ENCODE measurements at regions not wholly inside any gene's neighbourhood (a gene's known extent, or its start where the extent isn't known, plus 50 kb on each side); places are given as distances from the start of the nearest gene placed in this dataset.
"Not testable (repeated sequence)": the region's sequence is repeated elsewhere in the genome, so short reads cannot be mapped to it uniquely, and the experiment has no call there.

DNA sequence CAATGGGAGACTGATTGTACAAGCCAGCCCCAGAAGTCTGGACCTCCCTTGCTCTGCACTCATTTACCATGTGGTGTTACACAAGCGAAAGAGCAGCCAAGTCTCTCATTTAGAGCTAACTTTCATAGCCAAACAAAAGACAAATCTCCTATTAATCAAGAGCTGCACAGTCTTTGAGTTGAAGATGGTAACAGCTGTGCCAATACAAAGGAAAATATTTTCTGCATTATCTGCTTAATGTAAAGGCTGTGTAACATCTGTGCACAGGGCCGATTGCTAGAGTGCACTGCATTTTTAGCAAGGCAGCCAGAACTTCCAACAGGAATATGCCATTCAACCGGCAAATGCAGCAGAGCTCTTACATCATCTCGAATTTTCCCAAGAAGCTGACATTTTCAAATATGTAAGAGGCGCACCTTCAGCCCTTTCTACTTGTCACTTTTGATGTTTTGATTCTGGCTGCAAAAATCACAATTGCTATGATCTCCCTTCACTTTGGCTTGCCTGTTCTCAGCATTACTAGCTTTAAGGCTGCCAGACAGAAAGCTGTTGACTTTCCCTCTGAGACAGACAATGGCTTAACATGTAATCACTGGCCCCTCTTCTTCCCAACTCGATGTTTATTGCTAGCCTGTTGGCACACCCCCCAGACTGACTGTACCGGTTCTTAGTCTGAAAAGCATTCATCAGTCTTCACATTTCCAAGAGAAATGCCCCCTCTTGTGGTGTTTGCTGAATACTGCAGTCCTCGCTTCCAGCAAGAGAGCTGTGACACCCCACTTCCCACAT, 96.9 kb upstream of the TANK start:
- H3K27ac ChIP-seq, result peak overlapping the region; percentile 35 to 50
- H3K27me3 ChIP-seq, result no peaks in the 10 kb centered on the region
- H3K4me1 ChIP-seq, result peaks cover 4% of the 10 kb centered on the region in 2 donors
- TF ChIP-seq POLR2AphosphoS5 (IDR thresholded peaks at IDR 0.05) (peak in 2 of 3 donors; percentile 29 to 45), CTCF (IDR thresholded peaks at IDR 0.05) (peak; percentile 83 to 90 (median 87)), POLR2A (IDR thresholded peaks at IDR 0.05) (no peak)
- peak; percentile 63 to 78 for DNase-seq (ENCODE audit: low spot score in 2 of 2)
- intact Hi-C loops (cut with DNase I; ENCODE audit: low total_unique reads), result no loop called here
- H3K36me3 ChIP-seq, result no peaks in the 10 kb centered on the region
- no peaks in the 10 kb centered on the region for H3K9me3 ChIP-seq
- H3K4me3 ChIP-seq, result peak overlapping the region in 2 of 3 donors; percentile 3 to 40

GRCh38 chr2:161063946-161064306, 96.3 kb upstream of the TANK start:
- H3K27me3 ChIP-seq, result no peaks in the 10 kb centered on the region

GRCh38 chr2:161067846-161068350, 92.3 kb upstream of the TANK start:
- Histone ChIP-seq H3K27ac (no peak overlapping the region), H3K36me3 (no peaks in the 10 kb centered on the region), H3K27me3 (no peaks in the 10 kb centered on the region), H3K4me1 (peaks cover 3 to 4% of the 10 kb centered on the region in 2 donors), H3K9me3 (no peaks in the 10 kb centered on the region), H3K4me3 (no peak overlapping the region)
- intact Hi-C loops (cut with DNase I; ENCODE audit: low total_unique reads), result no loop called here
- TF ChIP-seq POLR2AphosphoS5 (IDR thresholded peaks at IDR 0.05), result no peak
- no peak for TF ChIP-seq POLR2A (IDR thresholded peaks at IDR 0.05)
- TF ChIP-seq CTCF (IDR thresholded peaks at IDR 0.05), result no peak
- DNase-seq (ENCODE audit: low spot score in 2 of 2), result no peak

More at GRCh38 chr2:161063946-161064306, 96.3 kb upstream of the TANK start:
- Histone ChIP-seq H3K4me1 (peaks cover 4% of the 10 kb centered on the region in 2 donors), H3K4me3 (no peak overlapping the region), H3K36me3 (no peaks in the 10 kb centered on the region), H3K27ac (peak overlapping the region; percentile 35 to 50), H3K9me3 (no peaks in the 10 kb centered on the region)
- TF ChIP-seq POLR2A (IDR thresholded peaks at IDR 0.05) (no peak), CTCF (IDR thresholded peaks at IDR 0.05) (no peak), POLR2AphosphoS5 (IDR thresholded peaks at IDR 0.05) (no peak)
- no peak for DNase-seq (ENCODE audit: low spot score in 2 of 2)
- intact Hi-C loops (cut with DNase I; ENCODE audit: low total_unique reads), result no loop called here

- intact Hi-C loops (cut with DNase I; ENCODE audit: low total_unique reads), result no loop called here
- TF ChIP-seq CTCF (IDR thresholded peaks at IDR 0.05) (no peak), POLR2A (IDR thresholded peaks at IDR 0.05) (no peak), POLR2AphosphoS5 (IDR thresholded peaks at IDR 0.05) (no peak)
- Histone ChIP-seq H3K27me3 (no peaks in the 10 kb centered on the region), H3K4me3 (no peak overlapping the region), H3K36me3 (no peaks in the 10 kb centered on the region), H3K9me3 (no peaks in the 10 kb centered on the region), H3K4me1 (peaks cover 0 to 3% of the 10 kb centered on the region in 2 donors), H3K27ac (no peak overlapping the region)
- DNase-seq (ENCODE audit: low spot score in 2 of 2), result no peak
Observed at GRCh38 chr2:161068670-161069069, 91.6 kb upstream of the TANK start.

- DNase-seq (ENCODE audit: low spot score in 2 of 2), result no peak
- Histone ChIP-seq H3K4me1 (no peaks in the 10 kb centered on the region), H3K4me3 (no peak overlapping the region), H3K27me3 (no peaks in the 10 kb centered on the region), H3K36me3 (no peaks in the 10 kb centered on the region), H3K9me3 (no peaks in the 10 kb centered on the region), H3K27ac (no peak overlapping the region)
- intact Hi-C loops (cut with DNase I; ENCODE audit: low total_unique reads), result no loop called here
- TF ChIP-seq POLR2A (IDR thresholded peaks at IDR 0.05), result no peak
- no peak for TF ChIP-seq POLR2AphosphoS5 (IDR thresholded peaks at IDR 0.05)
- no peak for TF ChIP-seq CTCF (IDR thresholded peaks at IDR 0.05)
Observed at GRCh38 chr2:161070693-161071479, 89.3 kb upstream of the TANK start.

DNA sequence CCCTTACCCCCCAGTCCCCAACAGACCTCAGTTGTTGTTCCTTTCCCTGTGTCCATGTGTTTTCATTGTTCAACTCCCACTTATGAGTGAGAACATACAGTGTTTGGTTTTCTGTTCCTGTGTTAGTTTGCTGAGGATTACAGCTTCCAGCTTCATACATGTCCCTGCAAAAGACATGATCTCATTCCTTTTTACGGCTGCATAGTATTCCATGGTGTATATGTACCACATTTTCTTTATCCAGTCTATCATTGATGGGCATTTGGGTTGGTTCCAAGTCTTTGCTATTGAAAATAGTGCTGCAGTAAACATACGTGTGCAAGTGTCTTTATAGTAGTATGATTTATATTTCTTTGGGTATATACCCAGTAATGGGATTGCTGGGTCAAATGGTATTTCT, 87.8 kb upstream of the TANK start:
- DNase-seq (ENCODE audit: low spot score in 2 of 2); H3K27ac ChIP-seq; H3K36me3 ChIP-seq; intact Hi-C loops (cut with DNase I; ENCODE audit: low total_unique reads); H3K27me3 ChIP-seq; H3K4me1 ChIP-seq; H3K9me3 ChIP-seq; H3K4me3 ChIP-seq: not testable (repeated sequence)

All from breast epithelium (tissue), 4 donors.